ENCODE measurements at regions not wholly inside any gene's neighbourhood (a gene's known extent, or its start where the extent isn't known, plus 50 kb on each side); places are given as distances from the start of the nearest gene placed in this dataset.

DNA sequence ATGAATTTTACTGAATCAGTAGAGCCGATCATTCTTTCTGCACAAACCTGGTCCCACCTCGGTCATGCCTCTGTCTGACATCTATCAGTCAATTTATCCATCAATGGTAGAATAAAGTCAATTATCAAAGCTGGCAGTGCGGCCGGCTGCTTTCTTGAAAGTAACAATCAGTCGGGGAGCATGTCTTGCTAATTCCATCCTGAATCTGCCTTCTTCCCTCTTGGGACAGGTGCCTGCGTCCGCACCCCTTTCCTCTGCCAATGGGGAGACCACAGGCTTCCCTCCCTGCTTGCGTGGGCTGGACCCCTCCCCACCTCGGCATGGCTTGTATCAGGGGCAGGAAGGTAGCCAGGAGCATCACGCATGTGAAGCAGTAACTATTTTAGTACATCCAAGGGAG, 962.9 kb downstream of the BRD1 start:
- TF ChIP-seq CTCF (IDR thresholded peaks at IDR 0.05; ENCODE audit: low read depth, low read length, poor library complexity, severe bottlenecking), result no peak
- no peak for TF ChIP-seq EZH2phosphoT487 (IDR thresholded peaks at IDR 0.05; ENCODE audit: borderline replicate concordance, low read length)
